NCI-H1436 (cell line): ENCODE measurements at regions not wholly inside any gene's neighbourhood (a gene's known extent, or its start where the extent isn't known, plus 50 kb on each side); places are given as distances from the start of the nearest gene placed in this dataset.

ENCODE experiments used
- DNase-seq: peaks from one replicate; lab custom pipeline; 2025; lab: John Stamatoyannopoulos, UW

GRCh38 chr12:103011974-103012763 lies 54.7 kb downstream of the ASCL1 start:
- no peak for DNase-seq

DNA sequence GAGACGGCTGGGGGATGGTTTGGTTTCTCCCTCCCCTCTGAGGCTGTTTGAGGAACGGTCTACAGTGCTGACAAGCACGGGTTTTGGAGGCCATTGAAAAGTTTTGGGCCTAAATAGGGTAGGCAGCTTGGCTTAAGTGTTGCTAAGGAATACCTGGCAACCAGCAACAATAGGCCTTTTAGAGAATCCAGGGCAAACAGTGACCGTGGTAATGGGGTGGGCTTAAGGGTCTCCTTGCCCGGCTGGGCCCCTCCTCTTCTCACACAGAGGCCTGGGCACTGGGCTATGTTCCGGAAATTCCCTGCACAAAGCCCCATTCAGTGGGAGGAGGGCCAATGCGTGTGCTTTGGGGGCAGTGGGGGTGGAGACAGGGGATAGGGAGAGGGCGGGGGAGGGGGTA lies 55.4 kb downstream of the ASCL1 start:
- no peak for DNase-seq

- DNase-seq: peak; percentile 29
These were observed 56.3 kb downstream of the ASCL1 start for GRCh38 chr12:103013741-103014300.

DNA sequence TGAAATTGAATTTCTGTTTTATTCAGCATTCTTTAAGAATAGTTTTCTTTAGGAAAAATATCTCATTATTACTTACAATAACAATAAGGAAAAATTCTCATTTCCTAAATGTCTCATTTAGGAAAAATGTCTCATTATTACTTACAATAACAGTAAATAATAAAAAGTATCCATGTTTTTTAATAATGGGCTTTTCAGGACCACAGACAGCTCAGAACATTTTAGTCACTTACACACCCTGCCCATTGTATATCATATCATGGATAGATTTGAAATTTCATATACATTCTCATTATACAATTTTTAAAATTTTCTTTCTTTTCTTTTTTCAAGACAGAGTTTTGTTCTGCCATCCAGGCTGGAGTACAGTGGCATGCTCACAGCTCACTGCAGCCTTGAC lies 58.9 kb downstream of the ASCL1 start:
- no peak for DNase-seq

DNA sequence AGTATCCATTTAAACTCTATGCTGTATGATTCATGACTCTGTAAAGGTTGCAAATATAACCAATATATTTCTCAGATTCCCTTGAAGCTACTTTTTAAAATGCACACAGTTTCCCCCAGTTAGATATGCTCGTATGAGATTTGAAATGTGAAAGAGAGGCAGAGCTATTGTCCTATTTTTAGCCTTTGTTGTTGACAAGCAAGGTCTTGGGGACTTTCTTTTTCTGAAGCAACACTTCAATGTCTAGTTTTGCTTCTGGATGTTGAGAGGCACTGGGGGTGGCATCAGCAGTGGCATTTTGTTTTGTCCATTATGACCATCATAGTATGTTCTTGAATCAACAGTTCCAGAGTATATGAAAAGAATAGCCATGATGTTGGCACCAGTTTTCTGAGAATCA lies 63.4 kb downstream of the ASCL1 start:
- no peak for DNase-seq

GRCh38 chr12:103021538-103022218 lies 64.2 kb downstream of the ASCL1 start:
- no peak for DNase-seq

DNA sequence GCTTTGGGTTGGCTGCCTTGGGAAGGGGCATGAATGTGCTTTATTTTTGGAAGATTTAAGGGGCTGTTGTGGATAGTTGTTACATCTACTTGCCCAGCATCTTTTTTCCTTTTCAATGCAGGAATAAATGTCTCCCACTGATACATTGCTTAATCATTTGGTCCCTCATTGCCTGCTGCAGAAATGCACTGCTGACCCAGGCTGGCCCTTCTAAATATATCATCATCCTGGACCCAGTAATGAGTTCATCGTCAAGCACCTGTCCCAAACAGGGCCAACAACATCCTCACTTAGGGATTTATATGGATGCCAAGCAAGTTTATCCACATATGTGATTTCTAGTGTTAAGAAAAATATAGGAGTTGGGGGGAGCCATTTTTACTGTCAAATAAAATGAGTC lies 67.2 kb downstream of the ASCL1 start:
- DNase-seq: no peak

DNA sequence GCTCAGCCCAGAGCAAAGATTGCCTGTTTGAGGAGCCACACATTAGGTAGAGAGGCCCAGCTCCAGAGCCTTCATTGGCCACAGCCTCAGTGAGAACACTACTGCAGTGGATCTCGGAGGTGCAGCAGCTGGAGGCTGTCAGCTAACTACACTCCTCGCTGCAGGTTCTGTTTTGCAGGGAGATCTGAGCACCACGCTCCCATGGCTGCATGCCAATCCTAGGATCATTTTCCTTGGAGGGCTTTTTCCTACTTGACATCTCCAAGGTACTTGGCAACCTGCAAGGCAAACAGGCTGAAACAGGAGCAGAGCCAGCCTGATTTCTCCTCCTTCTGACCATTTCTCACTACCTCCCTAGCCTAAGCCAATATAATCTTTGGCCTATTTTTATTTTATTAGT lies 69.2 kb downstream of the ASCL1 start:
- DNase-seq: peak; percentile 53

GRCh38 chr12:103028881-103029639 lies 71.6 kb downstream of the ASCL1 start:
- no peak for DNase-seq

DNA sequence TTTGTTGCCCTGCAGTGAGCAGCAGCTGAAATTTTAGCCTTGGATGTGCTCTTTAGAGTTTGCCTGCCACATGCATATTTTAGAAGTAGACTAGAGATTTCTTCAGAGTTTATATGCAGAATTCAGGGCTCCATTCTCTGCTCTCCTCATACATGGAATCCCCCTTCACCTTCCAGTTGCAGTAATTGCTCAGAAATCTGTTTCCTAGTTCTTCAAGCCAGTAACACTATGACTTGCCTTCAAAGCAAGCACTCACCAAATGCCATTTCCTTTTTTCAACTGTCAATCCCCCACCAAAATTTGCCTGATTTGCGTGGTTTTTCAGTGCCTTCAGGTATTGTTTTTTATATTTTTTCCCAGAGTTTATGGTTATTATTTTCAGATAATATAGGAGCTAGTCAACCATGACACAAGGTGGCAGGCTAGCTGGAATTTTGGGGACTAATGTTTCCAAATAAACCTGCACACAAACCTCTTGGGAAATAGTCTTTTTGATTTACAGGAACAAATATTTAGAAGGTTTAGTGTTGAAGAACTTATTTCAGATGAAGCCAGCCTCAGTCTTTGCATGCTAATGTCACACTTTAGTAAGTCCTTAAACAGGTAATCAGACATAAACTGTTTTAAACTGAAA lies 79.2 kb downstream of the ASCL1 start:
- DNase-seq: no peak

DNA sequence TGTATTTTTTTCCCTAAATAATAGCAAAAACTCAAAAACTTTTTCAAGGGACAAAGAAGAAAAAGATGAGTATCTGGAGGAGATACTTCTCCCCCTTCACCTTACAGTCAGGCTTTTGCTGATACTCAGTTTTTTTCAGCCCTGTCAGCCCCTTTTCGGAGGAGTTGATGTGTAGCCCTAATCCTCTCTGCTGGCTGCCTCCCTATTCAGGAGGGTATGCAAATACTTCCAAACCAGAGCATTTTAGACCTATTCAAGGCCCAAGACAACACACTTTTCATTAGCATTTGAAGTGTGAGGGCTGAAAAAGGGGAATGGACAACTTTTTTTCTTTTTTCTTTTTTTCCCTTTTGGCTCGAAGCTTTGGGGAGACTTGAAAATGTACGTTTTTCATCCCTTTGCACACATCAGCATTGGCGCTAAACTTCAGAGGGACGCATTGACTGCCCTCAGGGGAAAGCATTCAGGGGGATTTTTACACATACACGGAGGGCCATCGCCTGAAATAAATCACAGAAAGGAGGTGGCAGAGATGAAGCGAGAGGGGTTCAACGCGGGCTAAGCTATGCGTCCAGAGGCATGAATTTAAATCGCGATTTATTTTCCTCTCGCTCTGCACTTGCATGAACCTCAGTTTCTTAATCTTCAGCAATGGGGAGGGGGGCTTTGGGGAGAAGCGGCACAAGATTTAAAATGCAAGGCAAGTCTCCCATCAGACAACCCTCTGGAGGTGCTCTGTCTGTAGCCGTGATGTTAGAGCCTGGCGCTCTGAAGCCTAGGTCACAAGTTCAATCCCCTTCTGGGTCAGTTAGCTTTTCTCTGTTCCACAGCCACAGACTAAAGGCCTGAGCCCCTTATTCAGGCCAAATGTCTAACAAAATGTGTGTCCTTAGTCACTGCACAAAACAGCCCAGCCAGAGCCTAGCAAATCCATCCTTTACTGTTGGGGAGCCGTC lies 86.3 kb downstream of the ASCL1 start:
- DNase-seq: no peak

DNA sequence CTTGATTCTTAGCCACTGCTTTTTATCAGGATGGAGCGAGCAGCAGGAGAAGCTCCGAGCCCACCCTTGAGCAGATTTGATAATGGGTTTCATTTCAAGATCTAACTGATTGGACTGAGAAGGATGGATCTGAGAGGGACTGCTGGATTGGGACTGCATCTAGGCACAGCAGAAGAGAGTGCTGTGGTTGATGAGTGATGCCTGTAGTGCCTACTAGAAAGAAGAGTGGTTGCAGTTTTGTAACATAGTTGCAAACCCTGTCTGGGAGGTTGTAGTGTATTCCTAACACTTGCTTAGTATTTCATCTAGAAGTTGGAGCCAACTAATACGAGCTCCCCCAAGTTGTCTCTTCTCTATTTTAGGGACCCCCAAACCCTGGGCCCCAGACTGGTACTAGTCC lies 88.7 kb downstream of the ASCL1 start:
- DNase-seq: no peak

DNA sequence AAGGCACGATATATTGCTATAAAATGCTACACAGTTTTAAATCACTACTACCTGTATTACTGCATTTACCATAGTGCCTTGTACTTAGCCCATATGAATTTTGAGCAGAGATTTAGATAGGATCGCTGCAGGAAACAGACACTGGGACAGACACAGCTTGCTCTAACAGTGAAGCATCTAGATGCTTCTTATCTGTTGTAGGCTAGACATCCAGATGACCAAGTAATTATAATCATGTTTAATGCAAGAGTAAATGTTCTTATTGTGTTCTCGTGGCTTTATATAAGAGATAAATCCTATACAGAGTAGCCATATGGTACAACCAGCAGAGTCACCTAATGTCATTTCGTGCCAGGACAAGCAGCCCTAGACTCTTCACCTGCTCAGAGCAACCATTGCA lies 92.8 kb downstream of the ASCL1 start:
- DNase-seq: no peak

DNA sequence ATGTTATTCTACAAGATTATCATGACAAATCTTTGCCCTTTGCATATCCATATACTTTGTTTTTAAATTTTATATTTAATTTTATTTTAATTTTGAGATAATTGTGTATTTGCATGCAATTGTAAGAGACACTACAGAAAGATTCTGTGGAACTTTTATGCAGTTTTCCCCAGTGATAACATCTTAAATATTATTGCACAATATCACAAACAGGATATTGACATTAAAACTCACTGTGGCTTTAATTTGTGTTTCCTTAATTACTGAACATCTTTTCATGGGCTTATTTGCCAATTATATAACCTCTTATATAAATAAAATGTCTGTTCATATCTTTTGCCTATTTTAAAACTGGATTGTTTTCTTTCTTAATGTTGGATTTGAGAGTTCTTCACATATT lies 95.6 kb downstream of the ASCL1 start:
- no peak for DNase-seq

DNA sequence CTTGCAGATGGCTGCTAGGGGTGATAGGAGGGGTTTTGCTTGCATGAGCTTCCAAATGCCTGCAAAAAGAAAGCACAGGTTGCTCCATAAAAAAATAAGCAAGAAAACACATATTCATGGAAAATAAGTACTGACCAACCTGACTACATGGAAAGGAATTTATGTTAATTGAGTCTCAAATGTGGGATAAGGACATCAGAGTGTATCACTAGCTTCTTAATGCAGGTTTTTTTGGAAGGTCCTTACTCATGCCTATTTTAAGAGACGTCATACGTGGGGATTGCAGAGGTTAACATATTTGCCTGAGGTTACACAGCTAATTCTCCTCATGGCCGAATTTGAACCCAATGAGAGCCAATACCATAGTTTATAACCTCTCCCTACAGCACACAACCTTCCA lies 116.2 kb downstream of the ASCL1 start:
- no peak for DNase-seq

GRCh38 chr12:103075848-103076247 lies 118.4 kb downstream of the ASCL1 start:
- no peak for DNase-seq

- no peak for DNase-seq
These were observed 119.8 kb downstream of the ASCL1 start for GRCh38 chr12:103077108-103077773.

- peak; percentile 7 for DNase-seq
These were observed 128.1 kb downstream of the ASCL1 start for GRCh38 chr12:103085541-103085940.

GRCh38 chr12:103086471-103086870 lies 129.0 kb downstream of the ASCL1 start:
- no peak for DNase-seq

DNA sequence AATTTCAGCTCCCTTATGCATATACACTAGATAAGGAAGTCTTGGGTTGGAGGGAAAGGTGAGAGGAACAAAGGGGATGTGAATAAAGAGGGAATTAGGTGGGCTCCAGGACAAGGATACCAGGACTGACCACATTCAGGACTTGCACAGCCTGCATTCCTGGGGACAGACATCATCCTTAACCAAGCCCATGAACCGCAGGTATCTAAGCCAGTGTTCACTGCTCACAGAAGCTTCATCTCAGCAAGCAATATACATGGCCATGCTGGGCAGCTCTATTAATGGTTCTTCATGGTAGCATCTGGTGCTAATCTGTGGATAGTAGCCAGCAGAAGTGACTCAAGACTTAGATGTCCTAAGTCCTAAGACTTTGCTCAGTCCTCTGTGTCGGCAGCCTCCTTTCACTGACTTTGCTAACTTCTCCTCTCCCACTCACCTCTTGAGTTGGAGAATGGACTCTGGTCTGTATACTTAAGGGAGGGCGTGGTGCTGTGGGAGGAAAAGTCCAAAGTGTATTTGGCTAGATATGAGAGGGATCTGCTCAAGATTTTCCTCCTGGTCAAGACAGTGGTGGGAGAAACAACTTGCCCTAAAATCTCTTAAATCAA lies 136.1 kb downstream of the ASCL1 start:
- DNase-seq: no peak
